NCI-H2107 treated with DMSO at 0.1 percent for 48 hours (cell line): ENCODE measurements at regions not wholly inside any gene's neighbourhood (a gene's known extent, or its start where the extent isn't known, plus 50 kb on each side); places are given as distances from the start of the nearest gene placed in this dataset.

Experiments
- DNase-seq: peaks from one replicate; lab custom pipeline; 2025; ENCODE audit not compliant: unreplicated experiment; lab: John Stamatoyannopoulos, UW

- no peak for DNase-seq
These were observed 371.3 kb upstream of the DDHD1 start for GRCh38 chr14:53524391-53524790.

- no peak for DNase-seq
These were observed 370.1 kb upstream of the DDHD1 start for GRCh38 chr14:53523226-53523625.

GRCh38 chr14:53520078-53520928, 367.2 kb upstream of the DDHD1 start:
- DNase-seq = no peak

DNA sequence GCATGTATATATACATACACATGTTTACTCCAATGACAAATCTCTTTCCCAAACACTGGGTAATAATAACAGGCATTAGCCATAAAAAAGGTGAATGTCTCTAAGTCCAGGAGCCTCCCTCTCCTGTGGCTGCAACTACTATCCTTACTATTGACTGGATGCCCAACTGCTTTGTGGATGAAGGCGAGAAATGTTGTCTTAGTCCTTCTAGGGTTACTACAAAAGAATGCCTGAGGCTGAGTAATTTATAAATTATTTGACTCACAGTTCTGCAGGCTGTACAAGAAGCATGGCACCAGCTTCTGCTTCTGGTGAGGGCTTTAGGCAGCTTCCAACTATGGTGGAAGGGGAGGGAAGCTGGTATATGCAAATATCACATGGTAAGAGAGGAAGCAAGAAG, 366.0 kb upstream of the DDHD1 start:
- DNase-seq = no peak

DNA sequence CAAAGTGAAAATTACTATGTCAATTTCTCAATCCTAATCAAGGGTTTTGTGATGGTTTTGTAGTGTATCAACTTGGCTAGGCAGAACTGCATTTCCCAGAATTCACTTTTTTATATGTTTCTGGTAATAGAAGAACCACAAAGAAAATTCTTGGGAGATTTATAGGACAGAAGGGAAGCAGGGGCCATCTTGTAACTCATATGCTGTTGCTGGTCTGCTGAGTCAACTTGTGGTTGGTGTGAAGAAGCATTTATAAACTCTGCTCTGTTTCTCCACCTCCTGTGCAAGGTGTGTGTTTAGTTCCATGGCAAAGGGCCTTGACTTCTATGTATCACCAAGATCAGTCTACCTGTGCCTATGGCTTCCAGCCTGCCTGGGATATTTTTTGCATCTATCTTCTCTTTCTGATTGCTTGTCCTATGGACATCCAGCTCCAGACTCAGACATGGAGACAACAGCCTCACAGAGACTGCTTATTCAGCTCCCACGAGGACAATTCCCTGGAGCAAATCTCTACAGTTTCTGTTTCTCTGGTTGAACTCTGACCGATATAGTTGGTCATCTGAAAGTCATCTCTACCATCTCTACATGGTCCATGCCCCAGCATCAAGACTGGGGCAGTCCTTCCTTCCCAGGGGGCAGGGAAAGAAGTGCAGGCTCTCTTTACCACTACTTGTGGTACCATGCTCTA, 364.3 kb upstream of the DDHD1 start:
- no peak for DNase-seq

GRCh38 chr14:53516261-53516774, 363.2 kb upstream of the DDHD1 start:
- DNase-seq = no peak

GRCh38 chr14:53515276-53515675, 362.2 kb upstream of the DDHD1 start:
- DNase-seq = no peak

DNA sequence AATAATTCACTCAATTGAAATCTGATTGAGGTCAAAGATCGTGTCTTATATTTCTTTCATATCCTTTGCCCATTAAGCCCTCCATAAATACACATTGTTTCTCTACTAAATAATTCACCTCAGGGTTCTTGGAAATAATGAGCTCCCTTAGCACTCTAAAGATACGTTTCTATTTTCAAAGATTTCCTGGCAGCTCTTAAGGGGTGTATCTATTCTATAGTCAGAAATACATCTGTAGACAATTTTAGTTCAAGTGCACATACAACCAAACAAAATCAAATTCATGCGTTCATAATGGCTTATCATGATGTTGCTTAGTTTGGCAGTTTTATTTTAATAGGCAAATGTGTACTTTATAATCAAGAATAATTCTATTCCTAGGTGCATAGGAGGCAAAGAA, 361.1 kb upstream of the DDHD1 start:
- DNase-seq = no peak

GRCh38 chr14:53510281-53510912, 357.3 kb upstream of the DDHD1 start:
- no peak for DNase-seq

DNA sequence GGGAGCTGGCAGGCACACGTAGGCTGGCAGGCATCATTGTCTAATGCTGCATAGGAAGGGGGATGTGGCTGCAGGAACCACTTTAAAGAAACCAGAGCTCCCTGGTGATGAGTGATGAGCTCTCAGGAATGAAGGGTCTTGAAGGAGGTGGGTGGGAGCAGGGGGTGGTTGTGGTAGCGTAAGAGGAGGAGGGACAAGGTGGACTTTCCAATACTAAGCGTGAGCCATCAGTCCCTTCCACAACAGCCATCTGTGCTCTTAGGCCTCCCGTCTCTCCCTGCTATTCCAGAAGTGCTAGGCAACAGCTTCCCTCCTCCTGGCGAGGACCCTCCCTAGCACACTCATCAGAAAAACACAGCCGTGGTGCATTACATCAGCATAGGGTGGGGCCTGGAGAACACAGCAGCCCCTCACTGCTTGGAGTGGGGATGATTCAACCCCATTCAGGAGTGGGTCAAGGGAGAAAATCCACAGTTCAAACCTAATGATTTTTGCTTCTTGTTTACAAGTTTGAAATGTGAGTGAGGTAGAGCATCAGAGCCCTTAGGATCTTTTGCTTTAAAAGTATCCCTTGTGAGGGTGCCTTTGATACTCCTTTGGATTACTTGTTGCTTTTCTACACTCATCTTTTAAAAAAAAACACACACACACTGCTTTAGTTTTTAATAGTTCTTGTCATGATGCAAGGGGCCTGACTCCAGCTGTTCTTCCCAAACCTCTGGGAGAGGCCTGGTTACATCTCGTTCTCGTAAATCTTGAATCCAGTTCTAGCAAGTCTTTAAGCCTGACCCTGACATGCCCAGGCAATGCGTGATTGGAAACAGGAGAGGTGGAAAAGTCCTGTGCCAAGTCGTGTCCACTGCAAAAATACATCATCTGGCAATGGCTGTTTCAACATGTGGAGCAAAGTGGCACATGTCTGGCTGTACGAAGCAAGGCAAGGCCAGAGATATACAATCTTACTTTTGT, 356.4 kb upstream of the DDHD1 start:
- DNase-seq = no peak

DNA sequence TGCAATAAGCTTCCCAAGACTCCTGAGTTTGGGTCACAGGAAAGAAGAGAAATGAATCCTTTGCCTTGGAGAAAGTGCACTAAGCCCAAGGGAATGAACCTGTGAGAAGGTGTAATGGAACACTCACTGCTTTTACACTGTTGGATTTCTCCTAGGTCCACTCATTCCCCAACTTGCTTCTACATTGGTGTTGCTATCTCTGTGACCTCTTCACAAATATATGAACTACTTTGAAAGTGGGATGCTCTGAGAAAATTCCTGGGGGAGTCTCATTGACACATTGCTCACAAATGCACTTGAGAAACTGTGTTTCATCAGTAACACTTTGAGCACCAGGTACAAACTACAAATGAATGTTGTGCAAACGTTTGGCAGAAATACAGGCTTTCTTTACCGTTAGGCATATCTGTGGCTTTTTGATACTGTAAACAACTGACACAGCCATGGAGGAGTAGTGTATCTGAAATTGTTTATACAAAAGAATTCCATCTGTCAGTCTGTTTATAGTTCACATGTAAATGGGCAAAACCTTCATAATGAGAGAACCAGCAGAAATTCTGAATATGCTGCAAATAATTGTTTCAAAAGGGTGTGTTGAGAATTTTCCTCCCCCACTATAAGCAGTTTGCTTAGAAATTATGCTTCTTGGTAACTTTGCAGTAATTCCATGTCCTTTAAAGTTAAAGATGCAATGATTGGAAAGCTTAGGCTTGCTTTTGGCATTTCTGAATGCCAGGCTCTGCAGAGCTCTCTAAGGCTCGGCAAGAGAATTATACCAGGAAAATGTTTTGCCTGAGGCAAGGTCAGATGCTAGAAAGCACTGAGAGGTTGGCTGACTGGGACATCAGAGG, 348.5 kb upstream of the DDHD1 start:
- DNase-seq = no peak

DNA sequence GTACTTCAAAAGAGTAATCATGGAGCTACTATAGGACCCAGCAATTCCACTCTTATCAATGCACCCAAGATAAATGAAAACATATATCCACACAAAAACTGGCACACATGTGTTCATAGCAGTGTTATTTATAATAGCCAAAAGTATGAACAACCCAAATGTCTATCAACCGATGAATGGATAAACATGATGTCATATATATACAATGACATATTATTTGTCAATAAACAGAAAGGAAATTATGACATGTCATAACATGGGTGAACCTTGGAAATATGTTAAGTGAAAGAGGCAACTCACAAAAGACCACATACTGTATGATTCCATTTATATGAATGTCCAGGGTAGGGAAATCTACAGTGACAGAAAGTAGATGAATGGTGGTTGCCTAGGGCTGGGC, 347.1 kb upstream of the DDHD1 start:
- DNase-seq = no peak

GRCh38 chr14:53496668-53497067, 343.5 kb upstream of the DDHD1 start:
- no peak for DNase-seq

- DNase-seq = no peak
These were observed 342.8 kb upstream of the DDHD1 start for GRCh38 chr14:53495846-53496343.

GRCh38 chr14:53494587-53494986, 341.5 kb upstream of the DDHD1 start:
- DNase-seq = no peak

DNA sequence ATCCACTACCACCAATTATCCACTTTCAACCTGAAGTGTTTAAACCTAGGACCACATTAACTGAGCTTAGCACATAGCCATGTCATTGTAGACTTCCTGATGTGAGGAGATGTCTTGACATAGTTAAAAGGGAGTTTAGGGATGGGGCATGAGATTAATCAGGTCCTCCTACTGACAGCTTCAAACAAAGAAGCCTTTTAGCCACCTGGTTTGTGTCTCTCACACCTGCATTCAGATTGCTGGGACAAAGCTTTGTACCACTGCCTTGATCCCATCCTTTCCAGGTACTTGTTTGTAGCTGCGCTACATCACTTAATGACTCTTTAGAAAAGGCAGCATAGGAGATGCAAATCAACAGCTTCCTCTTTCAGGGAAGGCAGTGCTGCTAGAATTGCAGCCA, 340.7 kb upstream of the DDHD1 start:
- no peak for DNase-seq

DNA sequence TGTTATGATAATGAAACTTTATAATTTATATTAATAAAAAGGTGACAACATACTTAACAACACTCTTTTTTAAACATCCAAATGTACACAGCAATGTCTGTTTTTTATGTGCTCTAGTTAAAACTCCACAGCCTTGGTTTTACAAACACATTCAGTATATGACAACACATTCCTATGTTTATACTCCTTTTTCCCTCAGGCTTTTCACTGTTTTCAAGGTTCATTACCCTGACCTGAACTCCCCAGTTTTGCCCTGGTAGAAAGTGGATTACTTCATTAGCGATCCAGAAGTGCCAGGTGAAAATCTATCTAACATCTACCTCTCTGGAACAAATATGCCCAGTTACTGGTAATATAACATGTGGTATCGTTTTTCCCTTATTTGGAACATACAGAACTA, 340.2 kb upstream of the DDHD1 start:
- DNase-seq = no peak

DNA sequence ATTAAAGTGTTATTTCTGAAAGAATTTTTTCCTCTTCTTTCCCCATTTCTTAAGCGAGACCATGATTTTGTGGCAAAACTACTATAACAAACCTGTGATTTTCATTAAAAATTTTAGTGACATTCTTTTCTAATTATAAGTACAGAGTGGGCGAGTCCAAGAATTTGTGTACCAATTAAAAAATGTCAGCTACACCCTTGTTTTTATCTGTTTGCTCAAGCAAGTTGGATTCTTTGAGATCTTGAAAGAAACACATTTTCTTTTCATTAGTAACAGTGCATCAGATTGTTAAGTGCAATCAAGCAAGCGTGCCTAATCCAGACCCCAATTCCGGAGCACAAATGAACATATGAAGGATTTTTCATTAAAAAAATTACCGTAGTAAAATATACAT, 338.8 kb upstream of the DDHD1 start:
- no peak for DNase-seq

DNA sequence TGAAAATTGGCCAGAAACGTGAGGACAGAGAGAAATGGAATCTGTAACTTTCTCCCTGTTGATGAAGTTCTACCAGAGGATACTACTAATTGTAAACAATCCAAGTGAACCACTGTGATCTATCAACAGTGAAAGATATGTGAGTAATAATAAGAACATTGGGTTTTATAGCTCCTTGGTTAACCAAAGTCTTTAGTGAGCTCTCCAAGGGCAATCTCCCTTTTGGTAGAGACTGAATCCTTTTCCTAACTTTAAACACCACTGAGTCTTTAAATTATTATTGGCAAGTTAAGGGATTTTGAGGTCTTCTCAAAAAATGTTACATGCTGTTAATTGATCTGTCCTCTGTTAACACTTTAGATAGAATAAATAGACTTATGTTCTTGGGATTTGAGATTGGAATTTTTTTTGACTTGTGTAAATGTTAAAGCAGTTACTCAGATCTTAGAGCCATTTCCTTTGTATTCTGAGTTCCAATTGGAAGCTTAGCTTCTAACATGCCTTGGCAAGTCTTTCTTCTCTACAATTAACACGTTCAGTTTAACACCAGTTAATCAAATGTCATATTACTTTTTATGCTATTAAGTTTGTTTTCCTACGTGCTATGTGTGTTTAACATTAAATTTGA, 338.2 kb upstream of the DDHD1 start:
- DNase-seq = no peak
